ENCODE measurements at regions not wholly inside any gene's neighbourhood (a gene's known extent, or its start where the extent isn't known, plus 50 kb on each side); places are given as distances from the start of the nearest gene placed in this dataset.

DNA sequence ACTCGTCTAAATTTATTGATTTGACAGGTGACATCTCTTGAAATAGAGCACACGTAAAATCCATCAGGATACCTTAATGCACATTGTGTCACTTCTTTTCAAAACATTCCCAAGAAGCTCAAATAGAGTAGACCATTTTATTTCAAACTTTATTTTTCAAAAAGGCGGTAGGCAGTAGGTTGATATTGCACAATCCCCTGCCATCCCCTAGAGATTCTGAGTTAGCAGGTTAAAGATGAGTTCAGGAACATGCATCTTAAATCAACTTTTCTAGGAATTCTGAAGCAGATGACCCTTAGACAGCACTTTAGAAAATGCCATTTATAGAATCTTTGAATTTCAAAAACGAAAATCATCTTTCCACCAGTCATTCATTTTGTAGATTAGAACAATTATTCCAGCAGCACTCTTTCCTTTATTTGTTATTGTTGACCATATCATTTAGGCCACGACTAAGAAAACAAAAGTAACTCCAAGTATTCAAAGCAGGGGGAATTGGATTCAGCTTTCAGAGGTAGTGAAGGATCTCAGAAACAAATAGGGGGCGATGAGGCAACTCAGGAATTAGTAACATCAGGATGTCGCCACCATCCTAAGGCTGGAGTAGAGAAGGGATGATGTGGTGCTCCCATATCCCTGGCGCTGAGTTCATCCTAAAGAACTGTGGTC, 198.2 kb upstream of the MCTP2 start:
- no peaks in the 10 kb centered on the region for H3K4me1 ChIP-seq (ENCODE audit: control insufficient read depth in 1 of 2, insufficient read depth in 2 of 2, low read length in 2 of 2)
- CTCF ChIA-PET = no interaction called here
- H3K27ac ChIP-seq (ENCODE audit: low read depth, low read length) = no peak overlapping the region
- no peaks in the 10 kb centered on the region for H3K9me2 ChIP-seq (ENCODE audit: insufficient read depth)
- H3K36me3 ChIP-seq (ENCODE audit: control insufficient read depth in 1 of 2, insufficient read depth in 2 of 2, low read length in 2 of 2) = no peaks in the 10 kb centered on the region
- intact Hi-C loops (cut with micrococcal nuclease) = no loop called here
- RAD21 ChIA-PET (ENCODE audit: low non-redundant PET in 1 of 2, low total read pairs in 2 of 2, uncharacterized antibody in 2 of 2, unreplicated experiment in 2 of 2) = no interaction called here
- no peak overlapping the region for H3K9ac ChIP-seq (ENCODE audit: low read length)
- H3K4me3 ChIP-seq (replicated peaks in 1 of 2; ENCODE audit: low read depth in 1 of 2, low read length in 2 of 2) = no peak overlapping the region
- no peak overlapping the region for H2AFZ ChIP-seq (ENCODE audit: low read depth, low read length, poor library complexity, severe bottlenecking)
- H3K4me2 ChIP-seq (ENCODE audit: low read length) = no peak overlapping the region
- no peak for DNase-seq (ENCODE audit: low read depth, low spot score)
- TF ChIP-seq RAD21 (IDR thresholded peaks at IDR 0.05; ENCODE audit: low read depth) (no peak), REST (IDR thresholded peaks at IDR 0.05; ENCODE audit: low read depth) (no peak), ZFX (IDR thresholded peaks at IDR 0.05) (no peak), POLR2AphosphoS5 (IDR thresholded peaks at IDR 0.05; ENCODE audit: low read depth, low read length) (no peak), EZH2phosphoT487 (IDR thresholded peaks at IDR 0.05; ENCODE audit: borderline replicate concordance) (no peak), JUND (IDR thresholded peaks at IDR 0.05) (no peak)
- POLR2A ChIA-PET = no interaction called here
- peaks cover 8% of the 10 kb centered on the region; the same call in 1 of the 2 replicates for H3K27me3 ChIP-seq (ENCODE audit: insufficient read depth, low read length)
- H3K9me3 ChIP-seq (ENCODE audit: control insufficient read depth in 1 of 2, insufficient read depth in 1 of 2, low read depth in 1 of 2, low read length in 2 of 2) = no peaks in the 10 kb centered on the region
- ATAC-seq = no peak
- no peaks in the 10 kb centered on the region for H3K79me2 ChIP-seq (ENCODE audit: insufficient read depth, low read length)
- no TSS peak for BruUV-seq (replicated peaks)
- H4K20me1 ChIP-seq (ENCODE audit: insufficient read depth) = no peaks in the 10 kb centered on the region

- DNase-seq (ENCODE audit: low read depth, low spot score) = no peak
- ATAC-seq = no peak
- Histone ChIP-seq H3K9me2 (ENCODE audit: insufficient read depth) (no peaks in the 10 kb centered on the region), H3K4me1 (ENCODE audit: control insufficient read depth in 1 of 2, insufficient read depth in 2 of 2, low read length in 2 of 2) (no peaks in the 10 kb centered on the region), H3K9ac (ENCODE audit: low read length) (no peak overlapping the region), H3K4me2 (ENCODE audit: low read length) (no peak overlapping the region), H3K36me3 (ENCODE audit: control insufficient read depth in 1 of 2, insufficient read depth in 2 of 2, low read length in 2 of 2) (no peaks in the 10 kb centered on the region), H3K27me3 (ENCODE audit: insufficient read depth, low read length) (peaks cover 8% of the 10 kb centered on the region; the same call in 1 of the 2 replicates), H4K20me1 (ENCODE audit: insufficient read depth) (no peaks in the 10 kb centered on the region), H2AFZ (ENCODE audit: low read depth, low read length, poor library complexity, severe bottlenecking) (no peak overlapping the region), H3K4me3 (replicated peaks in 1 of 2; ENCODE audit: low read depth in 1 of 2, low read length in 2 of 2) (no peak overlapping the region), H3K9me3 (ENCODE audit: control insufficient read depth in 1 of 2, insufficient read depth in 1 of 2, low read depth in 1 of 2, low read length in 2 of 2) (no peaks in the 10 kb centered on the region), H3K79me2 (ENCODE audit: insufficient read depth, low read length) (no peaks in the 10 kb centered on the region), H3K27ac (ENCODE audit: low read depth, low read length) (no peak overlapping the region)
- ChIA-PET CTCF (no interaction called here), POLR2A (no interaction called here), RAD21 (ENCODE audit: low non-redundant PET in 1 of 2, low total read pairs in 2 of 2, uncharacterized antibody in 2 of 2, unreplicated experiment in 2 of 2) (no interaction called here)
- intact Hi-C loops (cut with micrococcal nuclease) = no loop called here
- no TSS peak for BruUV-seq (replicated peaks)
- TF ChIP-seq FOSL1 (IDR thresholded peaks at IDR 0.05; ENCODE audit: low read depth) = no peak
- no peak for TF ChIP-seq SP1 (IDR thresholded peaks at IDR 0.05; ENCODE audit: low read depth)
- no peak for TF ChIP-seq CEBPB (IDR thresholded peaks at IDR 0.05; ENCODE audit: low read depth)
- TF ChIP-seq YY1 (IDR thresholded peaks at IDR 0.05; ENCODE audit: extremely low read depth, insufficient replicate concordance, low read depth, low read length) = no peak
- no peak for TF ChIP-seq REST (IDR thresholded peaks at IDR 0.05; ENCODE audit: low read depth)
- TF ChIP-seq, protein P1, sequence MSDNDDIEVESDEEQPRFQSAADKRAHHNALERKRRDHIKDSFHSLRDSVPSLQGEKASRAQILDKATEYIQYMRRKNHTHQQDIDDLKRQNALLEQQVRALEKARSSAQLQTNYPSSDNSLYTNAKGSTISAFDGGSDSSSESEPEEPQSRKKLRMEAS (IDR thresholded peaks at IDR 0.05) = no peak
- no peak for TF ChIP-seq EZH2phosphoT487 (IDR thresholded peaks at IDR 0.05; ENCODE audit: borderline replicate concordance)
- no peak for TF ChIP-seq JUND (IDR thresholded peaks at IDR 0.05)
- TF ChIP-seq POLR2AphosphoS5 (IDR thresholded peaks at IDR 0.05; ENCODE audit: low read depth, low read length) = no peak
- no peak for TF ChIP-seq ZNF274 (IDR thresholded peaks at IDR 0.05; ENCODE audit: low read depth, low read length)
- no peak for TF ChIP-seq RAD21 (IDR thresholded peaks at IDR 0.05; ENCODE audit: low read depth)
- no peak for TF ChIP-seq SRF (IDR thresholded peaks at IDR 0.05; ENCODE audit: low read depth)
Measured at GRCh38 chr15:94032571-94032970, 198.8 kb upstream of the MCTP2 start.
